HEK293T (cell line): ENCODE measurements at regions not wholly inside any gene's neighbourhood (a gene's known extent, or its start where the extent isn't known, plus 50 kb on each side); places are given as distances from the start of the nearest gene placed in this dataset.

Experiments
- BHLHE40 ChIP-seq: fragments of 450-650 bp; IDR thresholded peaks from 2 replicates; pipeline ENCODE4 v1.6.1; 2016; ENCODE audit warnings: mild to moderate bottlenecking, moderate library complexity, borderline replicate concordance
- ELF4 ChIP-seq: fragments of 450-650 bp; IDR thresholded peaks from 2 replicates; pipeline ENCODE4 v1.6.1; 2017; ENCODE audit warnings: antibody characterized with exemption
- FOXM1 ChIP-seq: fragments of 450-650 bp; IDR thresholded peaks from 2 replicates; pipeline ENCODE4 v1.6.1; 2017; ENCODE audit warnings: mild to moderate bottlenecking, borderline replicate concordance
- NFRKB ChIP-seq: fragments of 450-650 bp; IDR thresholded peaks from 2 replicates; pipeline ENCODE4 v1.6.1; 2016; ENCODE audit warnings: mild to moderate bottlenecking, moderate library complexity
- SUZ12 ChIP-seq: fragments of 450-650 bp; IDR thresholded peaks from 2 replicates; pipeline ENCODE4 v1.6.1; 2016; ENCODE audit warnings: mild to moderate bottlenecking

DNA sequence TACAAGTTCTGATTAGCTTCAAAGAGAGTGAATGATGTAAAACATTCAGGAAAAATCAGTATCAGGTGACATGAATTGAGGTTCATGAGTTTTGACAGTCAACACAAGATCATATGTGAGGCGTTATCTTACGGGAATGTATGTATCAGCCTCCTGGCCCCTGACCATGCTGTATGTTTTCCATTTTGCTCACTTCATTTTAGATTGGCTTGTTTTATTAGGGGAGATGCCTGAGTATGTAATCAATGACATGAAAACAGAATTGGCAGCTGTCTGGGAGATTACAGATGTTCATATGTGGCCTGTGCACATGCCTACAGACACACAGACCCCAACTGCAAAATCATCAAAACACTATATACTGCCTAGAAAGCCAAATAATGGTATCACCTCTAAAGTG, 168.5 kb upstream of the RND3 start:
- TF ChIP-seq FOXM1, result no peak
- TF ChIP-seq ELF4, result no peak
- no peak for TF ChIP-seq NFRKB
- no peak for TF ChIP-seq BHLHE40
- no peak for TF ChIP-seq SUZ12
